Skeletal muscle tissue (tissue), 3 donors: ENCODE measurements at regions not wholly inside any gene's neighbourhood (a gene's known extent, or its start where the extent isn't known, plus 50 kb on each side); places are given as distances from the start of the nearest gene placed in this dataset.

Experiments
- H3K27ac ChIP-seq: one replicate; pipeline ENCODE4 v1.7.0; 2013; ENCODE audit warnings: mild to moderate bottlenecking, low read depth, low read length, inconsistent platforms
- H3K27me3 ChIP-seq, 3 donors: one replicate each; pipeline ENCODE4 v1.7.0; 2013; ENCODE audit warnings: low read length in 3 of 3; ENCODE audit not compliant: control insufficient read depth in 3 of 3, insufficient read depth in 3 of 3
- H3K36me3 ChIP-seq, 3 donors: one replicate each; pipeline ENCODE4 v1.7.0; 2013; ENCODE audit warnings: low read length in 3 of 3; ENCODE audit not compliant: control insufficient read depth in 3 of 3, insufficient read depth in 3 of 3
- H3K4me1 ChIP-seq, 3 donors: one replicate each; pipeline ENCODE4 v1.7.0; 2013; ENCODE audit warnings: low read length in 3 of 3, mild to moderate bottlenecking in 3 of 3; ENCODE audit not compliant: control insufficient read depth in 3 of 3, insufficient read depth in 3 of 3
- H3K4me3 ChIP-seq, 3 donors: one replicate each; pipeline ENCODE4 v1.7.0; 2013; ENCODE audit warnings: low read length in 3 of 3
- H3K9ac ChIP-seq, 3 donors: one replicate each; pipeline ENCODE4 v1.7.0; 2013; ENCODE audit warnings: low read length in 3 of 3, mild to moderate bottlenecking in 3 of 3, moderate library complexity in 2 of 3, low read depth in 1 of 3
- H3K9me3 ChIP-seq, 3 donors: one replicate each; pipeline ENCODE4 v1.7.0; 2013; ENCODE audit warnings: low read length in 3 of 3; ENCODE audit not compliant: control insufficient read depth in 3 of 3
- donor health status: Osteomylitis.

DNA sequence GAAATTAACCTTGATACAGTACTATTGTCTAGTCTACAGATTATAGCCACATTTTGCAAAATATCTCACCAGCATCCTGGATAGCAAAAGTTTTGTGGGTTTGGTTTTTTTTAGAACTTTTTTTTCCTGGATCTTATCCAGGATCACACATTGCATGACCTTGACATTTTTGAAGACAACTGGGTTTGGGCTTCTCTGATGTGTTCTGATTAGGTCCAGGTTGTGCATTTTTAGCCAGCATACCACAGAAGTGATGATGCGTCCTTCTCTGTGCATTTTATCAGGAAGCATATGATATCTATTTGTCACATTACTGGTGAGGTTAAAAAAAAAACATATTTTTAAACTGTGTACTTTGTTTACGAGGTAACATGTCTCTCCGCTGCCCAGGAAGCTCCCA lies 221.0 kb upstream of the OSR1 start:
- H3K27me3 ChIP-seq: no peaks in the 10 kb centered on the region
- H3K36me3 ChIP-seq: no peaks in the 10 kb centered on the region
- H3K27ac ChIP-seq: no peak overlapping the region
- H3K4me3 ChIP-seq: no peak overlapping the region
- no peaks in the 10 kb centered on the region for H3K9me3 ChIP-seq
- H3K9ac ChIP-seq: no peak overlapping the region
- peaks cover 7% of the 10 kb centered on the region in 3 donors for H3K4me1 ChIP-seq

DNA sequence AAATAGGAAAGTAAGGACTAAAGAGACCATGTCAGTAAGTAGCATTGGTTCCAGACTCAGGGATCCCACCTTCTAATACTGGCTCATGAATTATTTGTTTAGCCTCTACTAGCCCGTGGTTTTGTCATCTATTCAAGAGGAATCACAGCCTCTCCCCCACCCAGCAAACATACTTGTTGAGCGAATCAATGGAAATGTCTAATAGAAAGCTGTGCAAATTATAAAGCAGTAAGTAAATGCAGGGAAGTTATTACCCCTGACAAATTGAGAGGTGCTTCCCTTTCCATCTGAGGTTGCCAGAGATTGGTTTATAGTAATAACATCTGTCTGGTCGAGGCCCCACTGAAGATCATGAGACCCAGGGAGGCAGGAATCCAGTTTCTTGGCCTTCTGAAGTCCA lies 219.3 kb upstream of the OSR1 start:
- H3K9me3 ChIP-seq: no peaks in the 10 kb centered on the region
- no peak overlapping the region for H3K27ac ChIP-seq
- H3K9ac ChIP-seq: no peak overlapping the region
- no peaks in the 10 kb centered on the region for H3K27me3 ChIP-seq
- peaks cover 10 to 16% (median 13%) of the 10 kb centered on the region in 3 donors for H3K4me1 ChIP-seq
- no peaks in the 10 kb centered on the region for H3K36me3 ChIP-seq
- no peak overlapping the region for H3K4me3 ChIP-seq

DNA sequence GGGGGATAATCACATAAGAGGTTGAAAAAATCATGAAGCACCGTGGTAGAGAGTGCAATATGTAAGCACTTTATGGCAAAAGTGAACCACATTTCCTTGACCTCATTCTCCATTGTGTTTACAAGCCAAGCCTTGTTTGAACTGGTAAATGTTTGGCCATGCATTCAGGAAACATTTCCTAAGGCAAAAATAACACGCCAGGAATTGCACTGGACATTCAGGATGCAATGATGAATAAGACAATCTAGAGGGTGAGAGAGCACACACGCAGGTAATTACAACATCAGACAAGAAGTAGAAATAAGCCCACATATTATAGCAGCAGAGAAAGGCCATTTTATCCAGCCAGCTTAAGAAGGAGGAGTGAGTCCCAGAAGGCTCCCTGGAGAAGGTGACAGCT lies 218.0 kb upstream of the OSR1 start:
- Histone ChIP-seq H3K9me3 (no peaks in the 10 kb centered on the region), H3K27ac (no peak overlapping the region), H3K4me3 (no peak overlapping the region), H3K36me3 (no peaks in the 10 kb centered on the region), H3K9ac (no peak overlapping the region), H3K27me3 (no peaks in the 10 kb centered on the region), H3K4me1 (peaks cover 10 to 16% (median 13%) of the 10 kb centered on the region in 3 donors)

DNA sequence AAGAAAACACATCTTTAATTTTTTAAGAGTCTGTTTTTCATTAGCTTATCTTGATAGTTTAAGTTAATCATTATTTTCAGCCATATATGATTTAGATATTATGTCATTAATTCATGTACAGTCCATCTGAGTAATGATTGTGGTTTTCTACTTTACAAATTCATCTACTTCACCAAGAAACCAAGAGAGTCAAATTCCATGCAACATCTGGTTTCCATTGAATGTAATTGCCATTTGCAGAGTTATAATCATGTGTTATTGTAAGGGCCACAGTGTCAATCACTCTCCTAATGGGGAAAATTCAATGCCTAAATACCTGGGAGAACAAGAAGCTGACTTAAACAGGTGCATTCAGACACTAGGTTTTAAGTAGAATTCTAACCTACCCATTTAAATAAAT lies 217.2 kb upstream of the OSR1 start:
- Histone ChIP-seq H3K9me3 (no peaks in the 10 kb centered on the region), H3K4me1 (peaks cover 10 to 16% (median 13%) of the 10 kb centered on the region in 3 donors), H3K27me3 (no peaks in the 10 kb centered on the region), H3K27ac (no peak overlapping the region), H3K9ac (no peak overlapping the region), H3K4me3 (no peak overlapping the region), H3K36me3 (no peaks in the 10 kb centered on the region)

DNA sequence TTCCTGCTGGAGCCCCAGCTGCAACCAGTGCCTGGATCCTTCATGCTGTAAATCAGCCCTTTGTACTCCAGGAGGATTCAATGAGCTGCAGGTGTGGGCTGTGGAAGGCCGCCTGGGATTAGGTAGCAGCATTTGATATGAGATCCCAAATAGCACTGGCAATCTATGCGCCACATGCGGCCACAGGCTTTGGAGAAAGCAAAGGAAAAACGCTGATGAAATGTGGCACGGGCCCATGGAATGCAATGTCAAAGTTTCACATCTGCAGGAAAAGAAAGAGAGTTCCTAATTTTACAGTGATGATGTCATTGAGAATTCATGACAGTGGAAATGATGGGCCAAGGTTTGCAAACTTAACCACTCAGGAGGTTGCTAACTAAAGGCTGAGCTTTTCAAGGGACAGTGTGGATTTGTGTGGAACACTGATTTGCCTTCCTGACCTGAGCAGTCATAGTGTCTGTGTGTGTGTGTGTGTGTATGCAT lies 216.4 kb upstream of the OSR1 start:
- no peak overlapping the region for H3K27ac ChIP-seq

DNA sequence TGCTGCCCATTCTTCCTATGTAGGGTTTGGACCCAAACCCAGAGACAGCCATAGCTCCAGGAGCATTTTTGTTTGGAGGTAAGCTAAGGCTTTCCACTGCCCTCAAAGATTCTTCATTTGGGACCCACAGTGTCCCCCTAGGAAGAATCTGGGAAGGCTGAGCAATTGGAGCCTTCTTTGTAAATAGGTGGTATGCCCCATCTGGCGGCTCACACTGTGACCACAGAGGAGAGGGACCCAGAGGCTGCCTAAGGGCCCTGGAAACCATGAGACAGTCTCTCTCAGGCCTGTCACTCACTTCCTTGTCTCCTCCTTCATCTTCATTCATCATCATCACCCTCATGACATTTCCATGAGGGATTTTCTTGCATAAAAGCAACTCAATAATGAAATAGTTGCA lies 215.4 kb upstream of the OSR1 start:
- Histone ChIP-seq H3K9ac (no peak overlapping the region), H3K36me3 (no peaks in the 10 kb centered on the region), H3K9me3 (no peaks in the 10 kb centered on the region), H3K27ac (no peak overlapping the region), H3K4me3 (no peak overlapping the region), H3K27me3 (no peaks in the 10 kb centered on the region), H3K4me1 (peaks cover 10 to 16% (median 13%) of the 10 kb centered on the region in 3 donors)

More for the DNA sequence above, 216.4 kb upstream of the OSR1 start:
- H3K27me3 ChIP-seq: no peaks in the 10 kb centered on the region
- no peak overlapping the region for H3K9ac ChIP-seq
- H3K9me3 ChIP-seq: no peaks in the 10 kb centered on the region
- H3K36me3 ChIP-seq: no peaks in the 10 kb centered on the region
- H3K4me1 ChIP-seq: peaks cover 10 to 16% (median 13%) of the 10 kb centered on the region in 3 donors
- peak overlapping the region in 1 of 3 donors; percentile 20 for H3K4me3 ChIP-seq

DNA sequence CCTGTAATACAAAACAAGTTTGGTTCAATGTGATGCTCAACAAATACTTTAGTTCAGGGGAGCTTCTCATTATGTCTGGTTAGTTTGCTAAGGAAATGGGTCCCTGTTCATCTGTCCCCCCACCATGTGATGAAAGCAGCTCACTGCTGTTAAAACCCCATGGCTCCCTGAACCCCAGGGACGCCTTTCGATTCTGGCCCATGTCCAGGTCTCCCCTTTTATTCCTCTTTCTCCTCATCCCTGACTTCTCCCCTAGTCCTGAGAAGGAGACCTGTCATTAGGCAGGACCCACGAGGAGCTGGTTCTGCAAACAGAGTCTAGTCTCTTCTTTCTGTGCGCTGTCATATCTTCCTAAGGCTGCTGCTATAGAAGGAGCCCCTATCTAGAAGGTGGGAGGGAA lies 213.3 kb upstream of the OSR1 start:
- H3K4me3 ChIP-seq: no peak overlapping the region
- no peak overlapping the region for H3K27ac ChIP-seq
- H3K4me1 ChIP-seq: peaks cover 10 to 16% (median 13%) of the 10 kb centered on the region in 3 donors
- no peaks in the 10 kb centered on the region for H3K27me3 ChIP-seq
- H3K36me3 ChIP-seq: no peaks in the 10 kb centered on the region
- H3K9ac ChIP-seq: no peak overlapping the region
- no peaks in the 10 kb centered on the region for H3K9me3 ChIP-seq

DNA sequence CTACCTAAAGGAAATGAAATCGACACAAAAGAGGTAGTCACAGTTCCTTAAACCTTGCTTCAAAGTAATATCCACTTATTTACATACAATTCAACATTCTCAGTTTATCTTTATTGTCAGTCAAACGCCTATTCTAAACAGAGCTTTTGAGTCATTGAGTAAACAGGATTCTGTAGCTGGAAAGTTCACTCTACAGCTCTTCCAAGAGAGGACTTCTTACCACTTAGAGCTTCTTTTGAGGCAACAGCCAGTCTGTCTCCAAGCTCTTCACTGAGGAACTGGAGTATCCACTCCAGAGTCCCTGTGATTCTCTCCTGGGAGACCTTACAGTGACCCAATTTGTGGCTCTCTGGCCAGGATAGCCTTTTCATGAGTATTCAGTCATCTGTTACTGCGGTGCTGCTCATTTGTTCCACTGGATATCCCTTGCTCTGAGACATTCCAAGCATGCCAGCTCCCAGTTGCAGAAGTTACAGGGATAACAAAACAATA lies 210.9 kb upstream of the OSR1 start:
- Histone ChIP-seq H3K4me3 (no peak overlapping the region), H3K9me3 (no peaks in the 10 kb centered on the region), H3K36me3 (no peaks in the 10 kb centered on the region), H3K27ac (no peak overlapping the region), H3K4me1 (peaks cover 2 to 8% (median 5%) of the 10 kb centered on the region in 3 donors), H3K27me3 (no peaks in the 10 kb centered on the region), H3K9ac (no peak overlapping the region)

DNA sequence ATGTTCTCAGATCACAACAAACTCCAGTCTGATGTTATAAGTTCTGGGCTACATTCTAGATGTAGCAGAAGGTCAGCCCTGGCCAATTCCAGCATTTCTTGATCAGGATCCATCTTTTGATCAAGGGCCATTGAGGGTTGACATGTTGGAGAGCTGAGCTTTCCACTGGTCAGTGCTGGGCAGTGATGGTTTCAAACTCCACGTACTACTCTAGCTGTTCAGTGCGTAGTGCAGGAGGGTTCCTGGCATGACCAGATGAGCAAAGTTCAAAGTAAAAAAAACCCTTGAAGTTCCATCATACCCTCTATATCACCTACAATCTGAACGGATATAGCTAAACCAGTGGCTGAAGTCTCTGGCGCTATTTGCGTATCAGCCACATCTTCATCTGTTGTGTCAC lies 210.4 kb upstream of the OSR1 start:
- Histone ChIP-seq H3K27me3 (no peaks in the 10 kb centered on the region), H3K4me1 (peaks cover 0 to 3% (median 1%) of the 10 kb centered on the region in 3 donors), H3K4me3 (no peak overlapping the region), H3K9ac (no peak overlapping the region), H3K27ac (no peak overlapping the region), H3K36me3 (no peaks in the 10 kb centered on the region), H3K9me3 (no peaks in the 10 kb centered on the region)

DNA sequence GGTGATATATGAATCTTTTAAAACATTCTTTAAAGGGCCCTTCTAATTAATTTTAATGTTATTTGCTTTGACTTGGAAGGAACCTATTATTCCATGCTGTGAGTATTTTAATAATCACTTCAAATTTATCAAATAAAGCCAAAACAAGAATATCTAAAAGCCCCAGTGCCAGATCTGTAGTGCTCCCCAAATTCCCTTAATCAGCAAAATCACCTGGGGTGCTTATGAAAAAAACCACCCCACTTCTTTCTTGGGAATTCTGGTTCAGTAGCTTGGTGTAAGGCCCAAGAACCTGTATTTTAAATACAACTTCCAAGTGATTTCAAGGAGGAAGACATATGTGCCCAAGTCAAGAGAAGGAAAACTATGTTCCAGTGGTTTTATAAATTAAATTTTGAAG lies 202.4 kb upstream of the OSR1 start:
- H3K4me3 ChIP-seq: no peak overlapping the region
- no peaks in the 10 kb centered on the region for H3K36me3 ChIP-seq
- H3K4me1 ChIP-seq: no peaks in the 10 kb centered on the region
- H3K9me3 ChIP-seq: no peaks in the 10 kb centered on the region
- H3K9ac ChIP-seq: no peak overlapping the region
- no peak overlapping the region for H3K27ac ChIP-seq
- no peaks in the 10 kb centered on the region for H3K27me3 ChIP-seq
